ENCODE measurements at regions not wholly inside any gene's neighbourhood (a gene's known extent, or its start where the extent isn't known, plus 50 kb on each side); places are given as distances from the start of the nearest gene placed in this dataset.

DNA sequence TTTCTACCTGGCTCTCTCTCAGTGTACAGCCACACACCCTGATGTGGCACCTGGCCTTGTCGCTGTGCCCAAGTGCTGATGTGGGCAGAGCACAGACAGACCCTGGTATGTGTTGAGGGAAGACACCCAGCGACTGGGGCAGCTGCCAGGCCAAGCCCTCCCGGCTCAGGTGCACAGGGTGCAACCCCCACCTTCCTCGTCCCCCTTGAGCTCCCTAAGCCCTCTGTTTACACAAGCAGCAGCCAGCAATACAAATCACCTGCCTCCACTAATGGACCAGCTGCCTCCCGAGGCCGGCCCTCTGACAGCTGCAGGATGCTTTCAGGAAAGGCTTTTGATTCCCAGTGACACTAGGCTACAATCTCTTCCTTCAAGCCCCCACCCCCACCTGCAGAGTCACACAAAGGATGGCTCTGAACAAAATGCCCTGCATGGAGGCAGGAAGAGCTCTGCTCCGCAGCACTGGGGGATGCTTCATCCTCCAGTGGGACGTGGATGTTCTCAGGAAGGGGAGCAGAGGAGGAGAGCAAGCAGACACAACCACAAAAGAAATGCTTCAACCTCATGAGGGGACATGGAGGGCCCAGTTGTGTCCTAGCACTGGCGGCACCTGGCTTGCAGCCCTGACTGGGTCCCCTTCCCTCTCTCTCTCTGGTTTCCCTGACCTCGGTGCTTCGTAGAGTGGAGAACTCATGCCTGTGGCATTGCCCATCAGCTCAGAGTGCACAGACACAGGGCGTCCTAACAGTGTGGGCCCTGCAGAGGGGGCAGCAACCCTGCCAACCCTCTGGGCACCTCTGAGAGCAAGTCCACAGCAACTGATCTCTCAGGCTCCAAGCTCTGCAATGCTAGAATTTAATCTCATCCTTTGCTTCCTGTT is 140.8 kb downstream of the BARX1 start:
- TF ChIP-seq, protein P1, sequence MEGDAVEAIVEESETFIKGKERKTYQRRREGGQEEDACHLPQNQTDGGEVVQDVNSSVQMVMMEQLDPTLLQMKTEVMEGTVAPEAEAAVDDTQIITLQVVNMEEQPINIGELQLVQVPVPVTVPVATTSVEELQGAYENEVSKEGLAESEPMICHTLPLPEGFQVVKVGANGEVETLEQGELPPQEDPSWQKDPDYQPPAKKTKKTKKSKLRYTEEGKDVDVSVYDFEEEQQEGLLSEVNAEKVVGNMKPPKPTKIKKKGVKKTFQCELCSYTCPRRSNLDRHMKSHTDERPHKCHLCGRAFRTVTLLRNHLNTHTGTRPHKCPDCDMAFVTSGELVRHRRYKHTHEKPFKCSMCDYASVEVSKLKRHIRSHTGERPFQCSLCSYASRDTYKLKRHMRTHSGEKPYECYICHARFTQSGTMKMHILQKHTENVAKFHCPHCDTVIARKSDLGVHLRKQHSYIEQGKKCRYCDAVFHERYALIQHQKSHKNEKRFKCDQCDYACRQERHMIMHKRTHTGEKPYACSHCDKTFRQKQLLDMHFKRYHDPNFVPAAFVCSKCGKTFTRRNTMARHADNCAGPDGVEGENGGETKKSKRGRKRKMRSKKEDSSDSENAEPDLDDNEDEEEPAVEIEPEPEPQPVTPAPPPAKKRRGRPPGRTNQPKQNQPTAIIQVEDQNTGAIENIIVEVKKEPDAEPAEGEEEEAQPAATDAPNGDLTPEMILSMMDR (IDR thresholded peaks at IDR 0.05; ENCODE audit: insufficient read depth, low read length), result no peak
- no peak for TF ChIP-seq POLR2AphosphoS5 (IDR thresholded peaks at IDR 0.05; ENCODE audit: low read depth)
- TF ChIP-seq, protein P2, sequence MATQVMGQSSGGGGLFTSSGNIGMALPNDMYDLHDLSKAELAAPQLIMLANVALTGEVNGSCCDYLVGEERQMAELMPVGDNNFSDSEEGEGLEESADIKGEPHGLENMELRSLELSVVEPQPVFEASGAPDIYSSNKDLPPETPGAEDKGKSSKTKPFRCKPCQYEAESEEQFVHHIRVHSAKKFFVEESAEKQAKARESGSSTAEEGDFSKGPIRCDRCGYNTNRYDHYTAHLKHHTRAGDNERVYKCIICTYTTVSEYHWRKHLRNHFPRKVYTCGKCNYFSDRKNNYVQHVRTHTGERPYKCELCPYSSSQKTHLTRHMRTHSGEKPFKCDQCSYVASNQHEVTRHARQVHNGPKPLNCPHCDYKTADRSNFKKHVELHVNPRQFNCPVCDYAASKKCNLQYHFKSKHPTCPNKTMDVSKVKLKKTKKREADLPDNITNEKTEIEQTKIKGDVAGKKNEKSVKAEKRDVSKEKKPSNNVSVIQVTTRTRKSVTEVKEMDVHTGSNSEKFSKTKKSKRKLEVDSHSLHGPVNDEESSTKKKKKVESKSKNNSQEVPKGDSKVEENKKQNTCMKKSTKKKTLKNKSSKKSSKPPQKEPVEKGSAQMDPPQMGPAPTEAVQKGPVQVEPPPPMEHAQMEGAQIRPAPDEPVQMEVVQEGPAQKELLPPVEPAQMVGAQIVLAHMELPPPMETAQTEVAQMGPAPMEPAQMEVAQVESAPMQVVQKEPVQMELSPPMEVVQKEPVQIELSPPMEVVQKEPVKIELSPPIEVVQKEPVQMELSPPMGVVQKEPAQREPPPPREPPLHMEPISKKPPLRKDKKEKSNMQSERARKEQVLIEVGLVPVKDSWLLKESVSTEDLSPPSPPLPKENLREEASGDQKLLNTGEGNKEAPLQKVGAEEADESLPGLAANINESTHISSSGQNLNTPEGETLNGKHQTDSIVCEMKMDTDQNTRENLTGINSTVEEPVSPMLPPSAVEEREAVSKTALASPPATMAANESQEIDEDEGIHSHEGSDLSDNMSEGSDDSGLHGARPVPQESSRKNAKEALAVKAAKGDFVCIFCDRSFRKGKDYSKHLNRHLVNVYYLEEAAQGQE (IDR thresholded peaks at IDR 0.05; ENCODE audit: insufficient replicate concordance, low read depth), result no peak
- TF ChIP-seq GABPA (IDR thresholded peaks at IDR 0.05; ENCODE audit: low read depth), result no peak

All from HL-60 (cell line).